ENCODE measurements at regions not wholly inside any gene's neighbourhood (a gene's known extent, or its start where the extent isn't known, plus 50 kb on each side); places are given as distances from the start of the nearest gene placed in this dataset.

- H3K36me3 Mint-ChIP-seq (ENCODE audit: insufficient read depth in 1 of 3, low read depth in 3 of 3) = no peaks in the 10 kb centered on the region
- no CpG with 5 or more reads among the region's 5 CpGs for WGBS (ENCODE audit: extremely low coverage, insufficient read length, low lambda C conversion rate)
- H2BK120ac ChIP-seq (ENCODE audit: low read depth, low read length, poor library complexity, severe bottlenecking) = no peak overlapping the region
- H3K56ac ChIP-seq (ENCODE audit: insufficient read length, low read depth, low read length) = no peak overlapping the region
- H3K9me3 ChIP-seq (ENCODE audit: control insufficient read depth, low read depth, low read length) = no peaks in the 10 kb centered on the region
- H3K27me3 Mint-ChIP-seq (ENCODE audit: low read depth) = no peaks in the 10 kb centered on the region; the same call in 1 of the 2 replicates
- H4K20me1 ChIP-seq (ENCODE audit: control insufficient read depth, insufficient read depth, insufficient read length) = no peaks in the 10 kb centered on the region
- H4K91ac ChIP-seq (ENCODE audit: insufficient read length, low read depth, low read length) = no peak overlapping the region
- no peak for TF ChIP-seq CTCF (conservative IDR thresholded peaks at IDR 0.05)
- H2BK15ac ChIP-seq (ENCODE audit: low read depth, low read length) = no peak overlapping the region
- H3K79me2 ChIP-seq (ENCODE audit: insufficient read depth, low read length) = no peaks in the 10 kb centered on the region
- H3K9ac ChIP-seq (ENCODE audit: extremely low read depth, insufficient read length, low read length) = no peak overlapping the region
- no peak overlapping the region for H2BK5ac ChIP-seq (ENCODE audit: insufficient read length, low read length)
- H2AK5ac ChIP-seq (ENCODE audit: insufficient read length, low read length) = no peak overlapping the region
- H4K8ac ChIP-seq (replicated peaks; ENCODE audit: insufficient read length, low read depth, low read length) = no peak overlapping the region
- H3K27ac ChIP-seq (ENCODE audit: insufficient read length, low read depth, low read length) = no peak overlapping the region
- no peaks in the 10 kb centered on the region for H3K23me2 ChIP-seq (ENCODE audit: insufficient read length, low read depth, low read length, poor library complexity, severe bottlenecking)
- H2AFZ ChIP-seq (ENCODE audit: low read length) = no peak overlapping the region
- DNase-seq = no peak
- no peaks in the 10 kb centered on the region; a peak in 1 of 4 replicates for H3K4me1 Mint-ChIP-seq
- no peak overlapping the region for H3K23ac ChIP-seq (ENCODE audit: insufficient read length, low read depth, low read length)
- no peak overlapping the region for H3K4ac ChIP-seq (ENCODE audit: low read depth, low read length)
- no peaks in the 10 kb centered on the region for H3K9me3 Mint-ChIP-seq
- no peaks in the 10 kb centered on the region for H3K79me1 ChIP-seq (ENCODE audit: insufficient read depth, low read depth, low read length, poor library complexity, severe bottlenecking)
- H3K27ac Mint-ChIP-seq = no peak overlapping the region
- H4K5ac ChIP-seq (ENCODE audit: insufficient read length, low read depth, low read length) = no peak overlapping the region
- H3K14ac ChIP-seq (ENCODE audit: insufficient read depth, low read length) = no peak overlapping the region
- no peaks in the 10 kb centered on the region for H3K27me3 ChIP-seq (ENCODE audit: insufficient read depth, low read length)
- no peaks in the 10 kb centered on the region for H3K4me1 ChIP-seq (ENCODE audit: insufficient read depth, low read length)
- H2BK12ac ChIP-seq (ENCODE audit: insufficient read length, low read depth, low read length) = no peak overlapping the region
- H2BK20ac ChIP-seq (ENCODE audit: low read depth, low read length, poor library complexity, severe bottlenecking) = no peak overlapping the region
- no peak overlapping the region for H3T11ph ChIP-seq (ENCODE audit: low read length)
- no peak overlapping the region for H3K18ac ChIP-seq (ENCODE audit: insufficient read length, low read depth, low read length)
- no peak overlapping the region for H3K4me3 Mint-ChIP-seq
- H3K4me2 ChIP-seq (ENCODE audit: insufficient read depth, insufficient read length, low read length) = no peak overlapping the region
These were observed 191.6 kb upstream of the ARHGAP20 start for GRCh38 chr11:110903830-110904229.
